ENCODE measurements at regions not wholly inside any gene's neighbourhood (a gene's known extent, or its start where the extent isn't known, plus 50 kb on each side); places are given as distances from the start of the nearest gene placed in this dataset.

GRCh38 chr6:81552644-81553043 is 199.8 kb downstream of the TENT5A start (continued):
- TF ChIP-seq ZBTB33 (IDR thresholded peaks at IDR 0.05), result no peak

- DNase-seq (ENCODE audit: low spot score), result no peak
- Histone ChIP-seq H3K27me3 (ENCODE audit: control insufficient read depth in 4 of 4, insufficient read depth in 4 of 4, low read length in 3 of 4) (no peaks in the 10 kb centered on the region), H3K4me1 (ENCODE audit: control insufficient read depth in 4 of 4, insufficient read depth in 4 of 4, low read length in 3 of 4) (no peaks in the 10 kb centered on the region), H3K4me3 (ENCODE audit: low read depth in 1 of 3, low read length in 3 of 3) (no peak overlapping the region), H3K9me3 (ENCODE audit: control insufficient read depth in 4 of 4, low read length in 3 of 4) (no peaks in the 10 kb centered on the region), H3K9ac (ENCODE audit: low read depth in 1 of 2, low read length in 2 of 2) (no peak overlapping the region), H3K27ac (ENCODE audit: low read depth in 1 of 2, low read length in 2 of 2) (no peak overlapping the region), H3K36me3 (ENCODE audit: control insufficient read depth in 4 of 4, insufficient read depth in 3 of 4, low read depth in 1 of 4, low read length in 3 of 4) (no peaks in the 10 kb centered on the region)
- no peak for TF ChIP-seq REST (IDR thresholded peaks at IDR 0.05)
- TF ChIP-seq HNF4G (IDR thresholded peaks at IDR 0.05), result no peak
- 88% methylated on average over 3 of the region's 3 CpGs for WGBS
Measured at GRCh38 chr6:81547149-81547548, 205.3 kb downstream of the TENT5A start.

- WGBS, result 85% methylated on average over 2 of the region's 2 CpGs
- Histone ChIP-seq H3K9ac (ENCODE audit: low read depth in 1 of 2, low read length in 2 of 2) (no peak overlapping the region), H3K36me3 (ENCODE audit: control insufficient read depth in 4 of 4, insufficient read depth in 3 of 4, low read depth in 1 of 4, low read length in 3 of 4) (no peaks in the 10 kb centered on the region), H3K4me1 (ENCODE audit: control insufficient read depth in 4 of 4, insufficient read depth in 4 of 4, low read length in 3 of 4) (no peaks in the 10 kb centered on the region), H3K4me3 (ENCODE audit: low read depth in 1 of 3, low read length in 3 of 3) (no peak overlapping the region), H3K27me3 (ENCODE audit: control insufficient read depth in 4 of 4, insufficient read depth in 4 of 4, low read length in 3 of 4) (no peaks in the 10 kb centered on the region), H3K27ac (ENCODE audit: low read depth in 1 of 2, low read length in 2 of 2) (no peak overlapping the region), H3K9me3 (ENCODE audit: control insufficient read depth in 4 of 4, low read length in 3 of 4) (no peaks in the 10 kb centered on the region)
- no peak for DNase-seq (ENCODE audit: low spot score)
- TF ChIP-seq TAF1 (conservative IDR thresholded peaks at IDR 0.05) (no peak), ATF3 (IDR thresholded peaks at IDR 0.05) (no peak), NR2F2 (IDR thresholded peaks at IDR 0.05) (no peak), FOXA2 (IDR thresholded peaks at IDR 0.05) (no peak), SP1 (IDR thresholded peaks at IDR 0.05) (no peak)
Measured at GRCh38 chr6:81534934-81535465, 217.5 kb downstream of the TENT5A start.

GRCh38 chr6:81531869-81532561 is 220.5 kb downstream of the TENT5A start:
- no peaks in the 10 kb centered on the region for H3K36me3 ChIP-seq (ENCODE audit: control insufficient read depth in 4 of 4, insufficient read depth in 3 of 4, low read depth in 1 of 4, low read length in 3 of 4)
- no peak overlapping the region for H3K9ac ChIP-seq (ENCODE audit: low read depth in 1 of 2, low read length in 2 of 2)
- no peaks in the 10 kb centered on the region for H3K4me1 ChIP-seq (ENCODE audit: control insufficient read depth in 4 of 4, insufficient read depth in 4 of 4, low read length in 3 of 4)
- H3K27ac ChIP-seq (ENCODE audit: low read depth in 1 of 2, low read length in 2 of 2), result no peak overlapping the region
- TF ChIP-seq JUND (IDR thresholded peaks at IDR 0.05) (no peak), NR2F2 (IDR thresholded peaks at IDR 0.05) (no peak), TAF1 (conservative IDR thresholded peaks at IDR 0.05) (no peak), RAD21 (IDR thresholded peaks at IDR 0.05) (no peak), MAX (IDR thresholded peaks at IDR 0.05) (no peak)
- H3K9me3 ChIP-seq (ENCODE audit: control insufficient read depth in 4 of 4, low read length in 3 of 4), result no peaks in the 10 kb centered on the region
- H3K4me3 ChIP-seq (ENCODE audit: low read depth in 1 of 3, low read length in 3 of 3), result no peak overlapping the region
- DNase-seq (ENCODE audit: low spot score), result no peak
- WGBS, result 72% methylated on average over 3 of the region's 3 CpGs
- H3K27me3 ChIP-seq (ENCODE audit: control insufficient read depth in 4 of 4, insufficient read depth in 4 of 4, low read length in 3 of 4), result no peaks in the 10 kb centered on the region
